CD4-positive, alpha-beta T cell treated with Interleukin-4 for 1 hour (primary cell): ENCODE measurements at regions not wholly inside any gene's neighbourhood (a gene's known extent, or its start where the extent isn't known, plus 50 kb on each side); places are given as distances from the start of the nearest gene placed in this dataset.
A peak's percentile ranks its signal among the peaks of the same experiment; 100 is the strongest.

Experiments
- DNase-seq, 2 donors: peaks; one replicate each; pipeline ENCODE4 v3.0.0-alpha.2; 2020 to 2022

GRCh38 chr9:1713841-1714240 is 301.3 kb upstream of the SMARCA2 start:
- no peak for DNase-seq

GRCh38 chr9:1717882-1718281 is 297.3 kb upstream of the SMARCA2 start:
- DNase-seq, result no peak

- DNase-seq, result no peak
Observed at GRCh38 chr9:1718836-1719235, 296.3 kb upstream of the SMARCA2 start.

GRCh38 chr9:1721196-1721595 is 294.0 kb upstream of the SMARCA2 start:
- no peak for DNase-seq

GRCh38 chr9:1722404-1722803 is 292.7 kb upstream of the SMARCA2 start:
- DNase-seq, result no peak

GRCh38 chr9:1723522-1724015 is 291.6 kb upstream of the SMARCA2 start:
- DNase-seq, result no peak

- DNase-seq, result peak in 1 of 2 donors; percentile 7
Observed at GRCh38 chr9:1726993-1727759, 288.0 kb upstream of the SMARCA2 start.

GRCh38 chr9:1729631-1730030 is 285.5 kb upstream of the SMARCA2 start:
- DNase-seq, result no peak

- DNase-seq, result no peak
Observed at GRCh38 chr9:1732670-1733069, 282.5 kb upstream of the SMARCA2 start.

GRCh38 chr9:1738511-1739100 is 276.5 kb upstream of the SMARCA2 start:
- DNase-seq, result no peak

GRCh38 chr9:1743121-1743960 is 271.8 kb upstream of the SMARCA2 start:
- no peak for DNase-seq

GRCh38 chr9:1745980-1746379 is 269.2 kb upstream of the SMARCA2 start:
- DNase-seq, result no peak

GRCh38 chr9:1747417-1747967 is 267.7 kb upstream of the SMARCA2 start:
- DNase-seq, result no peak

GRCh38 chr9:1748407-1748806 is 266.7 kb upstream of the SMARCA2 start:
- no peak for DNase-seq

GRCh38 chr9:1757186-1757585 is 258.0 kb upstream of the SMARCA2 start:
- no peak for DNase-seq

GRCh38 chr9:1759009-1759408 is 256.1 kb upstream of the SMARCA2 start:
- DNase-seq, result no peak

- DNase-seq, result no peak
Observed at GRCh38 chr9:1759771-1760300, 255.3 kb upstream of the SMARCA2 start.

GRCh38 chr9:1761807-1762206 is 253.3 kb upstream of the SMARCA2 start:
- no peak for DNase-seq

- no peak for DNase-seq
Observed at GRCh38 chr9:1766042-1766441, 249.1 kb upstream of the SMARCA2 start.

GRCh38 chr9:1768561-1768960 is 246.6 kb upstream of the SMARCA2 start:
- no peak for DNase-seq

GRCh38 chr9:1771094-1771789 is 243.9 kb upstream of the SMARCA2 start:
- DNase-seq, result no peak

GRCh38 chr9:1775230-1775629 is 239.9 kb upstream of the SMARCA2 start:
- DNase-seq, result no peak
